B cell (primary cell): ENCODE measurements at regions not wholly inside any gene's neighbourhood (a gene's known extent, or its start where the extent isn't known, plus 50 kb on each side); places are given as distances from the start of the nearest gene placed in this dataset.

Experiments
- ATAC-seq: fragments of 200-7000 bp; cut with Tn5 transposase; one replicate; pipeline ENCODE4 v1.10.0; 2021; ENCODE audit warnings: low read depth, mild to moderate bottlenecking, moderate number of reproducible peaks, moderate library complexity
- CTCF ChIA-PET: fragments of 350-600 bp; sonication (Branson Sonifier 250); formaldehyde crosslinking; loops from one replicate; lab custom pipeline; 2021; ENCODE audit warnings: antibody characterized with exemption, inconsistent platforms; lab: Charles Lee
- POLR2A ChIA-PET: fragments of 350-600 bp; sonication (Branson Sonifier 250); formaldehyde crosslinking; loops from one replicate; lab custom pipeline; 2021; ENCODE audit warnings: antibody characterized with exemption; lab: Charles Lee
- DNase-seq: peaks from one replicate; pipeline ENCODE4 v3.0.0; 2013
- H2AFZ ChIP-seq: 2 replicates; pipeline ENCODE4 v1.6.1; 2012; ENCODE audit warnings: mild to moderate bottlenecking, low read depth, low read length; ENCODE audit not compliant: insufficient read depth, poor library complexity, severe bottlenecking
- H3K27ac ChIP-seq, 2 donors: 1 replicate in 1 of 2; 2 replicates in 1 of 2; pipeline ENCODE4 v1.5.1; 2012 to 2013; ENCODE audit warnings: low read length in 2 of 2, mild to moderate bottlenecking in 2 of 2, moderate library complexity in 1 of 2
- H3K27me3 ChIP-seq, 4 experiments: fragments of 200-600 bp in 1 of 4; sonication (generic) in 1 of 4; replicated peaks in 1 of 4; 1 replicate in 2 of 4; 2 replicates in 2 of 4; pipeline versions ENCODE4 v1.6.1 to v1.7.0; 2013 to 2016; ENCODE audit warnings: low read length in 3 of 4, mild to moderate bottlenecking in 2 of 4, mixed read lengths in 1 of 4, moderate library complexity in 1 of 4; ENCODE audit not compliant: insufficient read depth in 4 of 4, control insufficient read depth in 3 of 4; ENCODE audit errors: control extremely low read depth in 1 of 4
- H3K36me3 ChIP-seq, 2 experiments: replicated peaks in 1 of 2; 1 replicate in 1 of 2; 2 replicates in 1 of 2; pipeline versions ENCODE4 v1.6.1 to v1.7.1; 2013; ENCODE audit warnings: low read length in 1 of 2; ENCODE audit not compliant: insufficient read depth in 2 of 2, control insufficient read depth in 1 of 2; ENCODE audit errors: control extremely low read depth in 1 of 2, extremely low read depth in 1 of 2
- H3K4me1 ChIP-seq, 2 donors: fragments of 200-600 bp in 1 of 2; sonication (generic) in 1 of 2; 1 replicate in 1 of 2; 2 replicates in 1 of 2; pipeline versions ENCODE4 v1.5.1 to v1.6.1; 2013 to 2017; ENCODE audit warnings: low read length in 2 of 2; ENCODE audit not compliant: control insufficient read depth in 2 of 2, insufficient read depth in 2 of 2
- H3K4me2 ChIP-seq: replicated peaks from 2 replicates; pipeline ENCODE3; 2012; ENCODE audit warnings: mild to moderate bottlenecking, low read depth, low read length; ENCODE audit not compliant: poor library complexity, severe bottlenecking
- H3K4me3 ChIP-seq, 5 experiments: fragments of 200-600 bp in 1 of 5; sonication (generic) in 1 of 5; 1 replicate in 3 of 5; 2 replicates in 2 of 5; pipeline versions ENCODE4 v1.5.1 to v1.7.0; 2011 to 2016; ENCODE audit warnings: low read length in 4 of 5, mild to moderate bottlenecking in 4 of 5, low read depth in 2 of 5, control low read depth in 1 of 5, moderate library complexity in 1 of 5; ENCODE audit not compliant: insufficient read depth in 1 of 5; ENCODE audit errors: control extremely low read depth in 1 of 5, extremely low read depth in 1 of 5
- H3K79me2 ChIP-seq: fragments of 200-600 bp; sonication (generic); one replicate; pipeline ENCODE4 v1.6.0; 2016; ENCODE audit warnings: low read length; ENCODE audit not compliant: control insufficient read depth, insufficient read depth
- H3K9ac ChIP-seq: fragments of 200-600 bp; sonication (generic); 2 replicates; pipeline ENCODE4 v1.6.1; 2017; ENCODE audit warnings: mild to moderate bottlenecking, low read length, moderate library complexity
- H3K9me3 ChIP-seq, 3 donors: one replicate each; pipeline versions ENCODE4 v1.6.1 to v1.7.1; 2013; ENCODE audit warnings: low read length in 2 of 3; ENCODE audit not compliant: control insufficient read depth in 2 of 3, insufficient read depth in 1 of 3; ENCODE audit errors: control extremely low read depth in 1 of 3
- H4K20me1 ChIP-seq: 2 replicates; pipeline ENCODE4 v1.6.0; 2012; ENCODE audit warnings: mild to moderate bottlenecking, low read length; ENCODE audit not compliant: insufficient read depth, control insufficient read depth, poor library complexity, severe bottlenecking
- H3K27ac Mint-ChIP-seq: one replicate; pipeline ENCODE4 v1.8.0; 2021; ENCODE audit warnings: mixed read lengths
- H3K27me3 Mint-ChIP-seq: one replicate; pipeline ENCODE4 v1.8.0; 2021; ENCODE audit warnings: mixed read lengths
- H3K4me1 Mint-ChIP-seq: one replicate; pipeline ENCODE4 v1.8.0; 2021; ENCODE audit warnings: mixed read lengths
- H3K4me3 Mint-ChIP-seq: one replicate; pipeline ENCODE4 v1.8.0; 2021; ENCODE audit warnings: mixed read lengths
- H3K9me3 Mint-ChIP-seq: one replicate; pipeline ENCODE4 v1.8.0; 2022; ENCODE audit warnings: mixed read lengths; ENCODE audit not compliant: insufficient read depth
- CTCF ChIP-seq: fragments of 200-600 bp; IDR thresholded peaks from one replicate; pipeline ENCODE4 v1.8.0; 2022; ENCODE audit warnings: antibody characterized with exemption, mild to moderate bottlenecking
- EZH2 ChIP-seq: IDR thresholded peaks from 2 replicates; pipeline ENCODE4 v1.6.1; 2012; ENCODE audit warnings: borderline replicate concordance, low read depth, mild to moderate bottlenecking, moderate library complexity, low read length; ENCODE audit not compliant: insufficient read depth, poor library complexity, severe bottlenecking
- WGBS: methylation state at CpG from one replicate; pipeline ENCODE4 v1.1.5; 2013; ENCODE audit warnings: missing lambda C conversion rate; ENCODE audit not compliant: insufficient coverage; 5-methylcytosine and 5-hydroxymethylcytosine counted together
- intact Hi-C: fragments of 100-400 bp; cut with micrococcal nuclease; formaldehyde crosslinking; loops from one replicate; pipeline ENCODE4 v1.10.0; 2022

- no peaks in the 10 kb centered on the region for H3K27me3 Mint-ChIP-seq
- no peaks in the 10 kb centered on the region for H3K9me3 Mint-ChIP-seq
- no peaks in the 10 kb centered on the region for H3K36me3 ChIP-seq
- TF ChIP-seq CTCF (no peak), EZH2 (no peak)
- no peak for DNase-seq
- no peak overlapping the region for H3K4me3 ChIP-seq
- H3K79me2 ChIP-seq, result no peaks in the 10 kb centered on the region
- no peaks in the 10 kb centered on the region for H3K9me3 ChIP-seq
- H3K27ac Mint-ChIP-seq, result no peak overlapping the region
- no peak overlapping the region for H3K4me2 ChIP-seq
- H3K4me1 ChIP-seq, result no peaks in the 10 kb centered on the region
- no peak overlapping the region for H2AFZ ChIP-seq
- H3K4me3 Mint-ChIP-seq, result no peak overlapping the region
- WGBS, result no CpG with 5 or more reads among the region's 1 CpG
- H3K27ac ChIP-seq, result no peak overlapping the region
- H3K4me1 Mint-ChIP-seq, result no peaks in the 10 kb centered on the region
- intact Hi-C loops, result no loop called here
- CTCF ChIA-PET, result no interaction called here
- POLR2A ChIA-PET, result no interaction called here
- H4K20me1 ChIP-seq, result no peaks in the 10 kb centered on the region
- H3K9ac ChIP-seq, result no peak overlapping the region
- H3K27me3 ChIP-seq, result no peaks in the 10 kb centered on the region
- no peak for ATAC-seq
Observed at GRCh38 chr9:79155308-79155707, 416.5 kb upstream of the TLE4 start.

GRCh38 chr9:79163544-79163943, 408.2 kb upstream of the TLE4 start:
- 100% methylated on average over 2 of the region's 2 CpGs for WGBS
- H3K9ac ChIP-seq, result no peak overlapping the region
- intact Hi-C loops, result no loop called here
- H3K4me2 ChIP-seq, result no peak overlapping the region
- no peak overlapping the region for H3K27ac Mint-ChIP-seq
- peaks cover 9% of the 10 kb centered on the region for H3K4me1 Mint-ChIP-seq
- no peaks in the 10 kb centered on the region for H3K79me2 ChIP-seq
- no peaks in the 10 kb centered on the region for H4K20me1 ChIP-seq
- DNase-seq, result no peak
- TF ChIP-seq EZH2, result no peak
- TF ChIP-seq CTCF, result no peak
- no peak overlapping the region for H3K4me3 Mint-ChIP-seq
- POLR2A ChIA-PET, result no interaction called here
- ATAC-seq, result no peak
- H3K27me3 ChIP-seq, result no peaks in the 10 kb centered on the region
- no peak overlapping the region for H2AFZ ChIP-seq
- H3K4me1 ChIP-seq, result peaks cover 0 to 7% of the 10 kb centered on the region in 2 donors
- H3K9me3 Mint-ChIP-seq, result no peaks in the 10 kb centered on the region
- H3K27ac ChIP-seq, result no peak overlapping the region
- no peak overlapping the region for H3K4me3 ChIP-seq
- CTCF ChIA-PET, result no interaction called here
- H3K36me3 ChIP-seq, result no peaks in the 10 kb centered on the region
- H3K27me3 Mint-ChIP-seq, result peaks cover 9% of the 10 kb centered on the region
- H3K9me3 ChIP-seq, result peaks cover 0 to 2% (median 0%) of the 10 kb centered on the region in 3 donors
